ENCODE measurements at regions not wholly inside any gene's neighbourhood (a gene's known extent, or its start where the extent isn't known, plus 50 kb on each side); places are given as distances from the start of the nearest gene placed in this dataset.

GRCh38 chr15:63454503-63455211, 49.7 kb upstream of the USP3 start:
- no peak for DNase-seq (ENCODE audit: extremely low read depth in 1 of 2, low read depth in 1 of 2)
